ENCODE measurements at regions not wholly inside any gene's neighbourhood (a gene's known extent, or its start where the extent isn't known, plus 50 kb on each side); places are given as distances from the start of the nearest gene placed in this dataset.

GRCh38 chr17:73698966-73699365 lies 54.7 kb upstream of the SDK2 start:
- TF ChIP-seq EZH2 (IDR thresholded peaks at IDR 0.05) (no peak), POLR2AphosphoS5 (IDR thresholded peaks at IDR 0.05; ENCODE audit: borderline replicate concordance, low read depth, low read length) (no peak)

Measured in SK-N-MC (cell line).